Heart left ventricle (tissue), 13 donors: ENCODE measurements at regions not wholly inside any gene's neighbourhood (a gene's known extent, or its start where the extent isn't known, plus 50 kb on each side); places are given as distances from the start of the nearest gene placed in this dataset.

Experiments used
- CTCF ChIP-seq, 12 donors: fragments of 200-600 bp; sonication (generic) in 4 of 12; IDR thresholded peaks; one replicate each; pipeline versions ENCODE4 v1.5.0 to v1.8.0; 2018 to 2022; ENCODE audit warnings: antibody characterized with exemption in 12 of 12, mild to moderate bottlenecking in 5 of 12
- POLR2A ChIP-seq, 2 donors: fragments of 450-650 bp; IDR thresholded peaks; one replicate each; pipeline ENCODE4 v1.6.1; 2017; ENCODE audit warnings: antibody characterized with exemption in 2 of 2, mild to moderate bottlenecking in 2 of 2, moderate library complexity in 2 of 2
- donor health status: ischemic (EF 13 %, LVEDD 7.1; RV severe dilation, severe dysfunction).
- donor health status: DM: no; HTN: yes; CAD: no.
- donor health status: DM: no; HTN: no; CAD: no.
- donor health status: ischemic (EF 25% LVEDD 6.9; RV normal size, moderate dysfunction).
- donor health status: ischemic (EF 25% LVEDD 5.7; RV mildly dilated, moderate dysfunction).
- donor health status: ischemic (EF 35%, LVEDD 5.7; RV mildly dilated, moderate dysfunction).
- donor health status: nonischemic (EF 11% LVEDD 7.7; RV severe dilation, severe dysfunction).
- donor health status: DM: yes; HTN: yes; CAD: no.
- donor health status: PGD.
- donor health status: ischemic (EF 29% LVEDD 5.4; RV normal size, mild dysfunction).
- donor health status: nonischemic (EF 23%, LVEDD 6.1; RV moderate dilation, normal function).

- TF ChIP-seq CTCF (IDR thresholded peaks at IDR 0.05) (no peak), POLR2A (IDR thresholded peaks at IDR 0.05) (no peak)
These were observed 163.5 kb upstream of the SOX11 start for GRCh38 chr2:5528706-5529105.
